ENCODE measurements at regions not wholly inside any gene's neighbourhood (a gene's known extent, or its start where the extent isn't known, plus 50 kb on each side); places are given as distances from the start of the nearest gene placed in this dataset.

DNA sequence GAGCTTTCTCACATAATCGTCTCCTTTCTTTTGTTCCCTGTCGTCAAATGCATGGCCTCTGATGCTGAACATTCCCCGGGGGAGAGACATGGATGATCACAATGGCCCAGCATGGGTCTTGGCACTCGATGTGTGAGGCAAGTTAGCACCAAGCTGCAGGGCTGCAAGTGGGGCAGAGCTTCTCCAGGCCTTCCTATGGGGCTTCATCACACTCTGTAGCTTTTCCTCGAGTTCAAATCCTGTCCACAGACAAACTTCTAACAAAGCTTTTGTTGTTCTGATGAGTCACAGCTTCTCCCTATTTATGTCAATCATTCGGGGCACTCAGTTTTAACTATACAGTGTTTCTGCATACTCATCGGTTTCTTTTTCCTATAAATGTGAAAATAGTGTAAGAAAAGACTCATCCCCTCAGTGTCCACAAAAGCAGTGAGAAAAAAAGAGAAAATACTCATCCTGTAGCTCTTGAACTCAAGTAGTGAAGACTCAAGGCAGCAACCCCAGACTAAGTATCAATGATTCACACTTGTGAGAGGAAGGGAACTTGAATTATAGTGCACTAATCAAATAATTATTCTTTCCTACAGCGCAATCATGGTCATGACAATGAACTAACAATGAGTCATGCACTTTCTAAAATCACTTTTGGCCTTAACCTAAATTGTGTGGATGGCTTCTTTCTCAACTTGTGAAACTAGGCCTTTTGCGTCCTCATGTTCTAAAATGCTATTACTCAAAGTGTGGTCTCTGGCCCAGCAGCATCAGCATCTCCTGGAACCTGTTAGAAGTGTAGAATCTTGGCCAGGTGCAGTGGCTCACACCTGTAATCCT lies 68.4 kb upstream of the NOX3 start:
- no peak for DNase-seq (ENCODE audit: low read depth)

DNA sequence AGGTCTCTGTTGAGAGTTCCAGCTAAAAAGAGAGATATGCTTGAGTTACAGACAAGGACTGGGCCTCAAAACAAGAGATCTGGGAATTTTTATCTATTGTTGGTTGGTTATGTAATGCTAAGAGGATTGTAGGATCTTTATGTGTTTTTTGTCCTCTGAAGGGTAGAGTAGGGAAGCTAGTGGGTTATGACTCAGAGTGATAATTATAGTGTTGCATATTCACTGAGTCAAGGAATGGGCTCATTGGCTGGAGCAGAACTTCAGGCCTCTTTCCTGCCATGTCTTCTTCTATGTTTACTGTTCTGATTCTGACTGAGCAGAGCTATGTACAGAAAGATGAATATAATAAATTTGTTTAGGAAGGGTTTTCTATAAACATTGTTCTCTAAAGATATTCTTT lies 66.1 kb upstream of the NOX3 start:
- DNase-seq (ENCODE audit: low read depth) = no peak

DNA sequence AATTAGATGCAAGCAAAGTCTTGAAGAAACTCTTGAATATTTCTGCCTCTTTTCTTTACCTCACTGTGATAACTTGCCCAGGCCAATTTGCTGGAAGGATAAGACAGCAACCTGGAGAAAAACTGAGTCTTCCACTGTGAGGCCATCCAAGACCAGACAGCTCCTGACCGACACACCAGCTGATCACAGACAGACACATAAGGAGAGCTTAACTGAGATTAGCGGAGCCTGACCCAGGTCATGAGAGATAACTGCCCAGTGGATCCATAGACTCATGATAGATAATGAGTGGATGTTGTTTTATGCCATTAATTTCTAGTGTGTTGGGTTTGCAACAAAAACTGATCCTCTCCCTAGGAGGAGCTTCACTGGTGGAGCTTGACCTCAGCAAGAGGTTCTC lies 64.4 kb upstream of the NOX3 start:
- DNase-seq (ENCODE audit: low read depth) = no peak

DNA sequence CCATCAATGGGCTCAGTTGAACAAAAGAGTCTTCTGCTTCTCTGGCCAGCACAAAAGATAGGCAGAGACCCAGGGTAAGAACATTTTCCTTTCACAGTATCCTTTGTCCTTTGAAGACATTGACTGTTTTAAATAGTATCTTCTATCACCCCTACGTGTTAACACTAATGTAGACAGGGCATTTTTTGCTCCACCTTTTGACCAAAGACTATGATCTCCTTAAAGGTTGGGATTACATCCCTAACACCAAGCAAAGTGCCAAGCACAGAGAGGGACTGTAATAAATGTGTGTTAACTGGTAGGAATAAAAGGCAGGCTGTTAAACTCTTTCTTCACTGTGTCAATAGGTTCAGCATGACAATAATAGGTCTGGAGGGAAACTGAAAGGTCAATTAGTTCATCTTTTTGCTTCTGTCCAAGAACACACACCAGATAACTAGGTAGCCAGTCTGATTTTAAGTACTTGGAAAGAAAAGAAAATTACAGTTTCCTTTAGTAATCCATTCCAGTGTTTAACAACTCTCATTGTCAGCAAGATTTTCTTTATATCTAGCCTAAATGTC lies 63.6 kb upstream of the NOX3 start:
- DNase-seq (ENCODE audit: low read depth) = no peak

DNA sequence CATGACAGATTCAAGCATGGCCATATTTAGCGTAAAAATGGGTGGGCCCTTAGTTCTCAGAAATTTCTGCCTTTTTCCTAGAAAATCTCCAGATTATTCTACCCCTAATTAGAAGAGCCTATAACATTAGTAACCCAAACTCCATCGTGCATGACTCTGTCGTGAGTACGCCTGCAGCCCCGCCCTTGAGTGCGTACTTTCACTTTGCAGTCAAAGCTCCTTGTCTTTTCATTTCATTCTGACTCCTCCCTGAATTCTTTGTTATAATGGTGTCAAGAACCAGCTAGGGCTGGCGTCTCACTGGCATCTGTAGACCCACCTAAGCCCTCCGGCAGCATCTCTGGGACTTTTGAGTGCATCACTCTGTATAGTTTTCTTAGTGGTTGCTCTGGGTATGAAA lies 61.7 kb upstream of the NOX3 start:
- no peak for DNase-seq (ENCODE audit: low read depth)

DNA sequence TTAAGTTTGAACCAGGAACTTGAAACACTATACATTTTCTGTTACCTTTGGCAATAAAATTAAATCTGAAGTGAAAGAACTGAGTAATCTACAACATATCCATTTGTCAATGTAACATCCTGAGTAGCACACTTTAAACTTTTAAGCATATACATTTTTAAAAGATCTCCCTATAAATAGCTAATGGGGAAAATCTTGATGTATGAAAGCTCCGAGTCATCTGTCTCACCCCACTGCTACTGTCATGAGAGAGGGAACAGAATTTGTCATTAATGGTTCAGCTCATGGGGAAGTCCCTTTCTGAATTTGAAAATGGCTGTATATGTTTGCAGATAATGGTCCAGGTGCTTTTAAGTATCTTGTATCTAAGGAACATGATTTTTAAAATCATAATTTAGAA lies 55.2 kb upstream of the NOX3 start:
- DNase-seq (ENCODE audit: low read depth) = no peak

DNA sequence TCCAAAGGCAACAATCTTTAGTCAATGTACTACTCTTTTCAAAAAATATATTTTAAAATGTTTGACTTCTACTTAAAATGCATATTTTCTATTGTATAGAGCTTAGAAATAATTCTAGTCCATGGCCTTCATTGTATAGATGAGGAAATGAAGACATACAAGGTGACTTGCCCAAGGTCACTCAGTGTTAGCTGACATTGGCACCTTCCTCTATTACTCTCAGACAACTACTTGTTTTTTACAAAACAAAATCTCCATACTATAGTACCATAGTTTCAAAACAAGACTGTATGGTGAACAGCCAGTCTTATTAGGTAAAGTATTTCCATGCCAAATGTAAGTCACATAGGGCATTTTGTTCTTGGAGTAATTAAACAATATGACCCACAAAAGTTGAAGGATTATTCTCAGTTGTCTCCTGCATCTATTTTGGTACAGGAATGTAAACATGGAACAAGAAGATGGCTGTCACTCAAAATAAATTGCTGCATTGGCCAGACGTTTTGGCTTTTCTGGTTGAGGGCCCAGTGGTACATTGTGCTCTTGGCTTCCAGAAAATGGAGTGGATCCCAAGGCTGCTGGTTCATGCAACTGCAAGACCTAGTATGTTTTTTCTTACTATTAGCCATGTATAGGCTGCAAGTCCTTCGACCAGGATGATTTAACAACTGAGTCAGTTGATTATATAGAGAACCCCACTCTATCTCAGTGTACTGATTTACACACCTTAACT lies 54.3 kb upstream of the NOX3 start:
- DNase-seq (ENCODE audit: low read depth) = no peak

DNA sequence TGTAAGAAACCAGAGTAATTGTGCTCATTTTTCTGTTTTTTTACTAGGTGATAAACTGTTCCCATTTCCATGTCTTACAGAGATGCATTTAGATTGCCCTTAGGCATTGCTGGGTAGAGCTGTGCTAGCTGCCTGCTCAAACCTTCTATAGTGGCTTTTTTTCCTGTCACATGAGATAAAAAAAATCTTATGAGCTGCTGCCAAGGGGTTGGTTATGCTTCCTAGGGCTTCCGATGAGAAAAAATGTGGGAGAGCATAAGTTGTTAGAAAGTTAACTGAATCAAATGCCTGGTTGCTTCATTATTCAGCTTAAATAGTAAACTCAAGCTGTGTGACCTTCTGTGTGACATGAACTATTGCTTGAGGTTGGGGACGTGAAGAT lies 50.0 kb upstream of the NOX3 start:
- DNase-seq (ENCODE audit: low read depth) = no peak

Measured in HS-27A (cell line).